HG03135 (cell line): ENCODE measurements at regions not wholly inside any gene's neighbourhood (a gene's known extent, or its start where the extent isn't known, plus 50 kb on each side); places are given as distances from the start of the nearest gene placed in this dataset.

Source experiments
- ATAC-seq: cut with Tn5 transposase; IDR thresholded peaks from one replicate; pipeline ENCODE4 v1.9.1; 2021; ENCODE audit warnings: mild to moderate bottlenecking, moderate library complexity; ENCODE audit not compliant: unreplicated experiment

- ATAC-seq, result peak; percentile 74
Observed at GRCh38 chr5:18305288-18305924, 671.1 kb downstream of the TAF11L14 start.

DNA sequence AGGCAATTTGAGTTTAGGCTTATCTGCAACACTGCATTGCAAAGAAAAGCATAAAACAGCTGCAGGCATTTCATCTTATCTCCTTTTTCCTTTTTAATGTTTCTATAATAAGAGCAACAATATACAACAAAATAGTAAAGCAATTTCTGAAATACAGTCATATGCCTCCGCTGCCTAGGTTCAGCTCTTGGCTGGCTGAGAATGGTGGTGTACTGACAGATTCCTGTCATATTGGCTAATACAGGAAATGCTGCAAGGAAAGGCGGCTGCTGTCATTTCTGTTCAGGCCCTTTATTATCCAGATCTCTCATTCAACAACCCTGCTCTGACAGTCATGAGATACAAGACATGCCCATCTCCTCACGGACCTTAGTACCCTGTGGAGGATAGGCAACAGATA is 677.0 kb downstream of the TAF11L14 start:
- no peak for ATAC-seq

GRCh38 chr5:18312016-18312415 is 677.8 kb downstream of the TAF11L14 start:
- no peak for ATAC-seq

DNA sequence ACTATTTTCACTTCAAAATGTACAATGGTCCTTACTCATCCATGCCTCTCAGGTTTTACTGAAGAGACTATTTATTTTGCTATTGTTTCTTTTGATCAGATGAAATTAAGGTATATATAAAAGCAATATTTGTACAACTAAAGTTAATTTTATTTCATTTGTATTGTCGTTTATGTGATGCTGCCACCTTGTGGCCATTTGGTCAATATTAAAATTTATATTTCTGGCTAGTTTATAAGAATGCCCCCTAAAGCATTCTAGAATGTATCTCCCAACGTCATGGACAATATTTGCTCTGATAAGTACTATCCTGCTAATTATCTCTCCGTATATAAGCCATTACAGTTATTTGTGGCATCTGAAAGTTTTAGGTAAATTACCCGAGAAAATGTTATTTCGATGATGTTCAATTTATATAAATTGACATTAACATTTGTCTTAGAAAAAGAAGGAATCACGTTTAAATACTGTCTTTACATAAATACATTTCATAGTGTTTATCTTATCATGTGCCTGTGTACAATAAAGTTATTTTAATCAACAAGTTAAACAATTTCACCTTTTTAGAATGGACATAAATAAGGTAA is 680.0 kb downstream of the TAF11L14 start:
- no peak for ATAC-seq

DNA sequence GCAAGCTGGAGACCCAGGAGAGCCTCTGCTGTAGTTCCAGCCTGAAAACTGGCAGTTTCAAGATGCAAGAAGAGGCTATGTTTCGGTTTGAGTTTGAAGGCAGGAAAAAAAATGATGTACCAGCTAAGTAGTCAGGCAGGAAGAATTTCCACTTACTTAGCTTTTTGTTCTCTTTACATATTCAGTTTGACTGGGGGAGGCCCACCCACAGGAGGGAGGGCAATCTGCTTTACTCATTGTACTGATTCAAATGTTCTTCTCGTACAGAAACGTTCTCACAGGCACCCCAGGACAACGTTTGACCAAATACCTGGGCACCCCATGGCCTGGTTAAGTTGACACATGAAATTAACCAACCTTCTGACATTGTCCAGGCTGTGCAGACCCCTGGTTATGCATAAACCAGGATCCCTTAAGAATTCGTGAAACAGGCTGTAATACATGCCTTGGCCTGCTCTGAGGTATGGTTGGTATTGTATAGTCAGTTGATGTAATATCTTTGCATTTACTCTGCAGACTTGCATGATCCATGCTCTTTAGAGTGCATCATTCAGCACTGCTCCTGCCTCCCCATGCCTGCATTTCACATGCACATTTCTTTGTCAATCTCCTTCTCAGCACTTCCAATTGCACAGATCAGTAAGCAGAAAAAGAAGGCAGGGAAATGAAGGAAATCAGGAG is 687.1 kb downstream of the TAF11L14 start:
- ATAC-seq, result no peak

DNA sequence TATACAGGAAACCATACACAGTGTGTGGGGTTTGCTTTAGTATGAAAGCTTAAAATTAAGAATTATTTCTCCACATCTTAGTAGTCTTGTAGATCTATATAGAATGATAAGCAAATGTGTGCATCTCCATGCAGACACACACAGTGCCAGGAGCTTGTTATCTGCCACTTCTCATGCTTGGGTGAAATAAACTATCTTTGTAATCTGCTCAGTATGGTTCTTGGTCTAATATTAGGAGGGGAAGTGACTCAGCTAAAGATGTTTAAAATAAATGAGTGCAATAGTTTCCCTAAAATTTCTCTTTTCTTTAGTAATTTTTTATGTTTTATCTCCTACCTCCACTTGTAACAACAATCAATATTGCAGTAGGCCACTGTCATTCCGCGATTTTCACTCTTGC is 689.6 kb downstream of the TAF11L14 start:
- no peak for ATAC-seq

DNA sequence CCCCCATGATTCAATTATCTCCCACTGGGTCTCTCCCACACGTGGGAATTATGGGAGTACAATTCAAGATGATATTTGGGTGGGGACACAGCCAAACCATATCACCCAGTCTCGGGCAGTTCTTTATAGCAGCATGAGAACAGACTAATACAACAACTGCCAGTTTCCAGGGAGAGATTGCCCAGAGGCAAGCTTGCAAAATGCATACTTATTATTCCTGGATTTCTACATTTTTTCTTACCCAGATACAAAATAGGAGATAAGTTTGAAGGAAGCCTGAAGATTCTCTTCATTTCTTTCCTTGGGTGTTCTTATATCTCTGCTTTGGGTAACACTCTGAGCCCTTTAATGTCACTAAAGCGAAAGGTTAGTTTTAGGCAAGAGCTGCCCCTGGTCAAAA is 691.2 kb downstream of the TAF11L14 start:
- no peak for ATAC-seq

- ATAC-seq, result no peak
Observed at GRCh38 chr5:18329328-18329727, 695.1 kb downstream of the TAF11L14 start.

DNA sequence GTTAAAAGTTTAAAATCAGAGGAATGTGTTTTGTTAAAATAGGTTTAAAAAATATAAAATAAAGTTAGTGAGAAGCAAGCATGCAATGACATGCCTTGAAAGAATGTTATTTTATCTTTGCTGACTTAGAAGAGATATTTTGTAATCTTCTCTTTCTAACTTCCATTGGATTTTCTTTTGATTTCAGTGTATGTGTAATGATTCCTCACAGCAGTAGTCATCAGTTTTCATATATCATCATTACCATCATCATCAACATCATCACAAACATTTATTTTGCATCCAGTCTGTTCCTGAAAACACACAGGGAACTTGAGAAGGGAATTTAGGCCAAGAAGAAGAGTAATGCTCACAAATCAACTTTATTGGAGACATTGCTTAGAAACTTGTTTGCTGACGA is 699.6 kb downstream of the TAF11L14 start:
- ATAC-seq, result no peak

GRCh38 chr5:18334949-18335348 is 700.7 kb downstream of the TAF11L14 start:
- ATAC-seq, result no peak

- no peak for ATAC-seq
Observed at GRCh38 chr5:18354828-18355227, 720.6 kb downstream of the TAF11L14 start.

DNA sequence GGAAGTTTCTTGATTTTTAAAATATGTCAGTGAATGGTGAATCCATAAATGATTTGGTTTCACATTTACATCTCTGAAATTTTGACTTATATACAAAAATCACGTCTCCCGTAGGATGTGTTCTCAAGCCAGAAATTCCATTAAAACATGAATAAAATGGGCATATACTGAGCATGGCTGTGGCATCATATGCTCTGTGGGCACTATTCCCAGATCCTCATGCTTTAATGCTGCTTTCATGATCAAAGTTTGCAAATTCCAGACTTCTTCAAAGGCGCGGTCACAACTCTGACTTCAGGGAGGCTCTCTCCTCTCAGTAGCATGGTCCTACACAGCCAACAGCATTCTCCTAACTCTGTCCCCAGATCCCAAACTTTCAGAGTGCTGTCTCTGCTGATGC is 723.2 kb downstream of the TAF11L14 start:
- ATAC-seq, result no peak

DNA sequence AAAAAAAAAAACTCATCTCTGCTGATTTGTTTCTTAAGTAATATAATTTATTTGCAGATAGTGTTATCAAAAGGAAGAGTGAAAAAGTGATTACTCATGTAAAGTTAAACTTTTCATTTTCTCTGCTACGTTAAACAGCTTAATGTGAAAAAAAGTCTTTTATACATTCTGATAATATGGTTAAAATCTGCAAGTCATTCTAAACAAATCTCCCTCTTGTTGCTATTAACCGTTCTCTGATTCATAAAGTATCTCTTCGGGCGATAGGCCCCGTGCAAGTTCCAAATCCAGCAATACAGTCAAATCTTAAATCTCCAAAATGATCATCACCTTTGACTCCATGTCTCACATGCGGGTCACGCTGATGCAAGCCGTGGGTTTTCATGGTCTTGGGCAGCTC is 732.0 kb downstream of the TAF11L14 start:
- no peak for ATAC-seq

DNA sequence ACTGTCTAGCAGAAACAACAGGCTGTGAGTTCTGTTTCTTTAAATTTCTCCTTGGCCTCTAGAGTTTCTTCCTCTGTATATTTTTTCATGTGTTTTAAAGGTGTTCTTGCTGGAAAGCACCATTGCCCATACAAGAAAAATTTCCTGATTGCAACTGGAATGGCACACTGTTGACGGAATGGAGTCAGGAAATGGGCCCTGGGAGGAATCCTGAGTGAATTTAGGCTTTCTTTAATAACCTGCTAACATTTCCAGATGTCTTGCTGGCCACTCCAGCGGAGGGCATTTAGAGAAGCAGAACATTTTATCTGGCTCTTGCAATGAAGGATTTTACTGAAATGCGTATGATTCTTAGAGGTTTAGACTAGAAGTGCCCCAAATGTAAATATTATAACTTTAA is 736.3 kb downstream of the TAF11L14 start:
- ATAC-seq, result no peak

DNA sequence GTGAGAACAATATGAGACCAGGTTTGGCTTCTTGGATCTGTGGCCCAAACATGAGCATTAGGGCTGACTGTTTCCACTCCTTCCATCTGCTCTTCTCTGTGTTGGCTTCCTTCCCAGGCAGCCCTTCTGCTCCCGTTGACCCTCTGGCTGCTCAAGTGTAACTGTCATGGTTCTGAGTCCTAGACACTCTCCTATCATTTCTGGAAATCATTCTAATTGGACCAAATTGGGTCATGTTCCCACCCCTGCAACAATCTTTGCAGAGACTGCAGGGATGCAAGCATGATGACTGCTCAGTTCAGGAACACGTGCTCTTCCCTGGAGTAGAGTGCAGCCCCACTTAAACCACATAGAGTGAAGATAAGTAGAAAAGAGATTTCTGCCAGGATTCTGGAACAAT is 741.4 kb downstream of the TAF11L14 start:
- no peak for ATAC-seq

- no peak for ATAC-seq
Observed at GRCh38 chr5:18378066-18378465, 743.8 kb downstream of the TAF11L14 start.

DNA sequence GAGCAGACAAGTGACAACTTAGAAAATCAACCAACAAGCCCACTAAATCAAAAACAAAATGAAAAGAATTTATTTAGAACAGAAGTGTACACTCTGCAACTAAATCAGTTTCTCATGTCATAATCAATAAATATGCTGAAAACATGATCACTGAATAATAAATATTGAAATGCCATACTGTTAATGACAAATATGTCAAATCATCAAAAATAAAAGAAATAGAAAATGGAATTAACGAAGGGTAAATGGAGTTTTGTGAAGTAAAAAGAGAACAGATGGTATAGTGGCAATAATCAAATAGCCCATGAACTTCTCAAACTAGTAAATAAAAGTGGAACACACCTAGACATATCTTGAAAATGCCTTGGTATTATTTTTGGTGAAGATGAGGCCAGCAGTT is 744.9 kb downstream of the TAF11L14 start:
- ATAC-seq, result no peak

DNA sequence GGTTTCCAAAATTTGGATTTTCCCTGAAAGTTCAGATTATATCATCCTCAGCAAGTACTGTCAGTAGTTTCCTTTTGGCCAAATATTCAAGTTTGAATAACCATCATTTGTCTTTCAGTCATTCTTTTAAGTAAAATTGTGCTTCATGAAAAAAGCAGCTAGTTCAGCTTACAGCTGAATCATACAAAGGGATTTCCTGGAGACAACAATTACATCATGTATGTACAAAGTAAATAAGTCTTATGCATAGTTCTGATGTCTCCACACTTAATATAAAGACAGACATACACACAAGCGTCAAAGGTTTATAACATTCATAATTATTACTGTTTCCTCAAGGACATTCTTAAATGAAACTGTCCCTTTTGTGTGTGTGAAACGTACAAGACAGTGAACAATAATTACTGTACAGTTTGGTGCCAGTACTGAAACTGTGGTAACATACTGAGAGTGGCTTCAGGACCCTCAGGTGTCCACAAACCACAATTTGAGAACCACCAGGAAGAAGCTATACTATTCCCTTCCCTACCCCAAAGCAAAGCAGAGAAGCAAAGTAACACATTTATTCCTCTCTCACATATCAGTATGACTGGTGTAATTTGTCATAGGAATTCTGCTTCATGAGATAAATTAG is 746.6 kb downstream of the TAF11L14 start:
- ATAC-seq, result no peak

DNA sequence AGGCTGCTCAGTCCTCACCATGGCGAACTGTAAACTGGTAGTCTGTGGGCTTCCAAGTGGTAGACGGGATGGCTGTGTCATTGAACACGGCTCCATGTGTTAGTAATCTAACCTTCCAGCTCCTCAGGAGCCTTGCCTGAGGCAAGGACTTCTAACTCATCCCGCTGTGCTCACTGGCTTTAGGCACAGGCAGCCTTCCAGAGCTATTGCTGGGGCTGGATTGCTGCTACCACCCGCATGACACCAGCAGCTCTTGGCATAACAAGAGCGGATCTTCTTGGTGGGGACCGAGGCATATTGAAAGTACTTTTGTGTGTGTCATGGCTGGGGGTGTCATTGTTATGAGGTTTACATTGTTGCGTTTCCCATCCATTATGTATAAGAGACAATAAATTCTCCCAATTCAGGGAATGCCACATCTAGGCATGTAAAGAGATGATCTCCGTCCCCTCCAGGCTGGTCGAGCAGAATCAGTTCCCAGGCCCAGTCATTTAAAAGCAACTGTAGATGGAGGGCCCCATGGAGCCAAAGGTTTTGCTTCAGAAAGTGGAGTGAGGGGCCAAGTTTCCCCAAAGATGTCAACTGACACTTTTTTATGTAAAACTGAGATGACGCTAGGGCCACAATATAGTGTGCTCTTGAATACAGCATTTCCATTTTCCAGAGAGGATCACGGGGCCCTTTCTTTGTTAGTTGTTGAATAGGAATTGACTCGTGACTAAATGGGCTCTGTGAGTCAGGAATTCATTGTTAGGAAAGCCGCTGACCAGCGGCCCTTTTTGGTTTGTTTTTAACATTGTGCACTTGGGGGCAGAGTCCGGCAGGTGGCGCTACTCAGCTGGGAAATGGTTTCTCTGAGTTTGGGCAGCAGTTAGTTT is 759.5 kb downstream of the TAF11L14 start:
- no peak for ATAC-seq

GRCh38 chr5:18394443-18394804 is 760.2 kb downstream of the TAF11L14 start:
- ATAC-seq, result no peak
